SK-N-MC (cell line): ENCODE measurements at regions not wholly inside any gene's neighbourhood (a gene's known extent, or its start where the extent isn't known, plus 50 kb on each side); places are given as distances from the start of the nearest gene placed in this dataset.
"Not testable (repeated sequence)": the region's sequence is repeated elsewhere in the genome, so short reads cannot be mapped to it uniquely, and the experiment has no call there.

Experiments used
- DNase-seq: peaks from one replicate; pipeline ENCODE4 v3.0.0-alpha.2; 2011; ENCODE audit warnings: low read depth, low spot score
- H3K27ac ChIP-seq: fragments of 200-600 bp; sonication (generic); 2 replicates; pipeline ENCODE4 v1.5.1; 2016; ENCODE audit warnings: mixed run types
- H3K36me3 ChIP-seq: fragments of 200-600 bp; sonication (generic); 2 replicates; pipeline ENCODE4 v1.6.1; 2017; ENCODE audit warnings: antibody characterized with exemption, low read length, mixed read lengths; ENCODE audit not compliant: insufficient read depth
- H3K4me3 ChIP-seq: fragments of 200-600 bp; sonication (generic); 2 replicates; pipeline ENCODE4 v1.5.1; 2016
- H3K9ac ChIP-seq: fragments of 200-600 bp; sonication (generic); 2 replicates; pipeline ENCODE4 v1.8.0; 2017; ENCODE audit warnings: mixed run types, mixed read lengths; ENCODE audit not compliant: insufficient read length
- H3K9me3 ChIP-seq: fragments of 200-600 bp; sonication (generic); 2 replicates; pipeline ENCODE4 v1.6.1; 2017; ENCODE audit warnings: low read depth, mild to moderate bottlenecking, antibody characterized with exemption, low read length, moderate library complexity, mixed read lengths
- EZH2 ChIP-seq: fragments of 200-600 bp; sonication (generic); IDR thresholded peaks from one replicate; pipeline ENCODE4 v1.6.1; 2017; ENCODE audit warnings: antibody characterized with exemption
- FOXP2 ChIP-seq: optimal IDR thresholded peaks from 2 replicates; pipeline ENCODE3; 2011; ENCODE audit warnings: mild to moderate bottlenecking, moderate library complexity; ENCODE audit not compliant: insufficient read depth; ENCODE audit errors: extremely low read length, control extremely low read depth
- POLR2AphosphoS5 ChIP-seq: IDR thresholded peaks from 2 replicates; pipeline ENCODE4 v1.6.1; 2012; ENCODE audit warnings: mild to moderate bottlenecking, low read depth, low read length, borderline replicate concordance

DNA sequence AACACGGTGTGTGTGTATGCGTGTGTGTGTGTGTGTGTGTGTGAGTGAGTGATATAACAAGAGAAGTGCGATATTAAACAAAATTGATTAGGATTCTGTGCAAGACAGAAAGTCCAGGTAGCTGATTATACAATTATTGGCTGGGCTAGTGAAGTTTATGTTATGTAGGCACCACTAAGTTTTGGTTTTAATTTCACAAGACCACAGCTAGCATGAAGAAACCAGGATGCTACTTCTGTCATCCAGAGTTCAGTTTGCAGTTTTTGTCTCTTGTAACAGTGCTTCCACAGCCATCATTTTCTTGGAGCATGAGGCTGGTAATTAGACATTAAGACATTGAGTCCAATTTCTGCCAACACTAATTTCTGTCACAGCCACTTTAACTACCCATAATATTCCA, 1590.2 kb upstream of the B3GALT2 start:
- no peak overlapping the region for H3K4me3 ChIP-seq

DNA sequence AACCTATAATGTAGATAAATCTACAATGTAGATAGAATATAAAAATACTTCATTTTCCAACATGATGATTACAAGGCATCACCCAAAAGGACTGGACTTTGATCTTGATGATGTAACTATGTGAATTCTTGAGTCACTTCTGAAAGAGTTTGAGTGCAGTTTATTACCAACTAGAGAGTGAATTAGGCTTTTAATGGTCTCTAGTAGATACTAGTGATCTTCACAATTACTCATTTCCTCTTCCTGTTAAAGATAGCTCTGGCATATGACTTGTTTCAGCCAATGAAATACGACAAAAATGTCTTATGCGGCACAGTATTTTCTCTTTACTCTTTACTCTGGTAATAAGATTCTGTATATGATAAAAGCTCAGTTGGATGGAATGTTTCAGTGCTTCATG, 1588.1 kb upstream of the B3GALT2 start:
- Histone ChIP-seq H3K27ac (no peak overlapping the region), H3K36me3 (no peaks in the 10 kb centered on the region), H3K9me3 (no peaks in the 10 kb centered on the region), H3K9ac (no peak overlapping the region), H3K4me3 (no peak overlapping the region)
- TF ChIP-seq EZH2 (no peak), FOXP2 (no peak), POLR2AphosphoS5 (no peak)
- DNase-seq, result no peak

More for the DNA sequence above, 1590.2 kb upstream of the B3GALT2 start:
- no peak for DNase-seq
- no peak overlapping the region for H3K27ac ChIP-seq
- no peaks in the 10 kb centered on the region for H3K9me3 ChIP-seq
- no peak overlapping the region for H3K9ac ChIP-seq
- TF ChIP-seq EZH2, result no peak
- no peak for TF ChIP-seq FOXP2
- TF ChIP-seq POLR2AphosphoS5, result no peak
- H3K36me3 ChIP-seq, result no peaks in the 10 kb centered on the region

DNA sequence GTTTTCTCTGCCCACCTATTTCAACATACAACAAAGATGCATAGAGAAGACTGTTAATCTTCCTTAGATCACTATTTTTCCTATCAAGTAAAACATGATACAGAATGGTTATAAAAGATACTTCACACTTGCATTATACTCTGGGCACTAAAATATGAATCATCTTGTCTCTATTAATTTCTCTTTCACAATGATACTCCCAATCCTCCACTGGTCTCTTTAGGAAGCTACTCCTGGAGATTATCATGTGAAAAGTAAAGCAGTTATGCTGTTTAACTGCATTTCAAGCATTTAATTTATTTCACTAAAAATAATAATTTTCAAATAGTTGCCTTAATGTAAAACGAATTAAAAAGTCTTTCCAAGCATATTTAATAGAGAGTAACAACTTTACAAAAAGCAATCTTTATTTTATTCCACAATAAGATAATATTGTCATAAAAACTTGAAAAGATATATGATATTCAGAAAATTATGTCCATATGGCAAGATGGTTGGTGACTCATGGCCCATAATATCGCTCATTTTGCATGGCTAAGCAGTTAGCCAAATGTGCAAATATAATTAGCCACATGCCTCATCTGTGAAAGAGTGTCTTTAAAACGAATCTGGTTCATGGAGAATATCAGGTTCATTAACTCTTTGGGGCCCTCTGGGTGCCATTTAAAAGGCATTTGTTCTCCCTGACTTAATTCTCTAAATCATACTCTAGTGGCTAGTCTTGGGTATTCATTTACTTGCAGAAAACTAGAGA, 1569.0 kb upstream of the B3GALT2 start:
- Histone ChIP-seq H3K9me3 (no peaks in the 10 kb centered on the region), H3K4me3 (peak overlapping the region; percentile 14; the same call in 1 of the 2 replicates), H3K27ac (peak overlapping the region; percentile 76), H3K36me3 (no peaks in the 10 kb centered on the region), H3K9ac (no peak overlapping the region)
- DNase-seq, result no peak
- no peak for TF ChIP-seq EZH2
- TF ChIP-seq FOXP2, result no peak
- TF ChIP-seq POLR2AphosphoS5, result no peak; the same call in 1 of the 2 replicates

DNA sequence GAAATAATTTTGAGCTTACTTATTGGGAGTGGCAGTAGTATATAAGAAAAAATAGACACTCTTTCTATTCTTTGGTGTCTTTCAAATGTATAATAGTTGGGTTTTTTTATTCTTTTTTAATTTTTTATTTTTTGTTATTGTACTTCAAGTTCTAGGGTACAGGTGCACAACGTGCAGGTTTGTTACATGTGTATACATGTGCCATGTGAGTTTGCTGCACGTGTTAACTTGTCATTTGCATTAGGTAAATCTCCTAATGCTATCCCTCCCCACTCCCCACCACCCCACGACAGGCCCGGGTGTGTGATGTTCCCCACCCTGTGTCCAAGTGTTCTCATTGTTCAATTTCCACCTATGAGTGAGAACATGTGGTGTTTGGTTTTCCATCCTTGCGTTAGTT, 1552.4 kb upstream of the B3GALT2 start:
- H3K4me3 ChIP-seq, DNase-seq, H3K9ac ChIP-seq: not testable (repeated sequence)

DNA sequence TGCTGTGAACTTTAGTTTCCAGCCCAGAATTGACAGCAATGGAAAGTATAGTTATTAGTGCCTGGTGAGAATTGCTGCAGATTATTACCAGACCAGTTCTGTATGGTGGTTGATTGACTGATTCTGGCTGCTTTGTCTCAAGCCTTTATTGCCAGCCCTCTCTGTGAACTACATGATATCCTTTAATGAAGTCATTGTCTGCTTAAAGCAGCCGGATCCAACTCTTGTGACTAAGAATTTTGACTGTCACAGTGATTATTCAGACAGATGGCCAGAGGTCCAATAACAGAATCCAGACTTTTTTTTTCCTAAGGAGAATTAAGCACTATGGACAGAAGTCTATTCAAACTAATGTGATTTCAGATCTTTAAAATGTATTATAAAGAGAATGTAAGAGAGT, 1548.6 kb upstream of the B3GALT2 start:
- no peaks in the 10 kb centered on the region for H3K9me3 ChIP-seq
- H3K4me3 ChIP-seq, result no peak overlapping the region
- no peak for DNase-seq
- H3K9ac ChIP-seq, result no peak overlapping the region
- TF ChIP-seq POLR2AphosphoS5 (no peak), EZH2 (no peak), FOXP2 (no peak)
- H3K36me3 ChIP-seq, result no peaks in the 10 kb centered on the region
- H3K27ac ChIP-seq, result no peak overlapping the region

More for the DNA sequence above, 1552.4 kb upstream of the B3GALT2 start:
- H3K36me3 ChIP-seq, H3K27ac ChIP-seq, H3K9me3 ChIP-seq: not testable (repeated sequence)

- no peak overlapping the region for H3K27ac ChIP-seq
- no peak overlapping the region for H3K4me3 ChIP-seq
- no peak overlapping the region for H3K9ac ChIP-seq
- no peak for TF ChIP-seq FOXP2
- TF ChIP-seq POLR2AphosphoS5, result no peak
- TF ChIP-seq EZH2, result no peak
- H3K9me3 ChIP-seq, result no peaks in the 10 kb centered on the region
- no peaks in the 10 kb centered on the region for H3K36me3 ChIP-seq
- DNase-seq, result no peak
These were observed 1544.6 kb upstream of the B3GALT2 start for GRCh38 chr1:194731025-194731424.

GRCh38 chr1:194730304-194730703, 1543.9 kb upstream of the B3GALT2 start:
- DNase-seq, result no peak
- Histone ChIP-seq H3K4me3 (no peak overlapping the region), H3K27ac (no peak overlapping the region), H3K9ac (no peak overlapping the region), H3K36me3 (no peaks in the 10 kb centered on the region), H3K9me3 (no peaks in the 10 kb centered on the region)
- TF ChIP-seq POLR2AphosphoS5 (no peak), EZH2 (no peak)

DNA sequence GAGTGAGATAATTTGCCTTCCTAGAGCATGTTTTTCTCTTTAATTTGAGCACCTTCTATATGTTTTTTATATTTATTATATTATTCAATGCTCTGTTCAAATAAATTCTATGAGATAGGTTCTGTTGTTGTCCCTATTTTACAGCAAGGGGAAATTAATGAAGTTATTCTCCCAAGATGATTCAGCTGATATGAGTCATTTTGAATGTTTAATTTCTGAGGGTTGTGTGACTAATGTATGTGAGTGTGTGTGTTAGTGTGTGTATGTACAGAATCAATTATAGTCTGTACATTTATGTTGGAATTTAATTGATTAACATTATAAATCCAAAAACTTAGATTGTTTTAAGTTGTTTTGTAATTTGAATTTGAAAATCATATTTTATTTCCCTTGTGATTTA, 1536.7 kb upstream of the B3GALT2 start:
- H3K9me3 ChIP-seq, result no peaks in the 10 kb centered on the region
- TF ChIP-seq FOXP2, result no peak
- TF ChIP-seq POLR2AphosphoS5, result no peak
- no peak overlapping the region for H3K9ac ChIP-seq
- H3K36me3 ChIP-seq, result no peaks in the 10 kb centered on the region
- no peak overlapping the region for H3K4me3 ChIP-seq
- no peak for DNase-seq
- no peak overlapping the region for H3K27ac ChIP-seq

DNA sequence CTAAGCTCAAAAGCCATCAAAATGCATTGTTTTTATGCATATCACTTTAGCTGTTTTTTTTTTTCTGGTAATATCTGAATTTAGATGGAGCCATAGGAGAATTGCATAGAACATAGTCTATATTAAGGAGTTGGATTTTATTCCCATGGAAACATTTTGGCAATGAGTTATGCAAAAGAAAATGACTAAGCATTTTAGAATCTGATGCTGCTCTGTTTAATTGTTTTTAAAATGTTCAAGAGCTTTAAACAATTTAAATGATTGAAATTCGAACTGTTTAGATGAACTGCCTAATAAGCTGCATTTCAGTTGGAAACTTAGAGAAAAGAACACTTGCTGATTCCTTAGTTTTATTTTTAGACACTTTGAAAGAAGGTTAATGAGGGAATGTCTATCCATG, 1531.5 kb upstream of the B3GALT2 start:
- Histone ChIP-seq H3K9me3 (no peaks in the 10 kb centered on the region), H3K4me3 (no peak overlapping the region), H3K36me3 (no peaks in the 10 kb centered on the region), H3K9ac (no peak overlapping the region), H3K27ac (0 out of 2 replicates have a peak overlapping the region, but pooled peaks have one; percentile 40)
- no peak for TF ChIP-seq POLR2AphosphoS5
- no peak for TF ChIP-seq FOXP2
- no peak for TF ChIP-seq EZH2
- DNase-seq, result no peak
